HG03378 (cell line): ENCODE measurements at regions not wholly inside any gene's neighbourhood (a gene's known extent, or its start where the extent isn't known, plus 50 kb on each side); places are given as distances from the start of the nearest gene placed in this dataset.

Experiments
- ATAC-seq: cut with Tn5 transposase; IDR thresholded peaks from one replicate; pipeline ENCODE4 v1.9.1; 2021; ENCODE audit warnings: mild to moderate bottlenecking, moderate library complexity; ENCODE audit not compliant: unreplicated experiment

DNA sequence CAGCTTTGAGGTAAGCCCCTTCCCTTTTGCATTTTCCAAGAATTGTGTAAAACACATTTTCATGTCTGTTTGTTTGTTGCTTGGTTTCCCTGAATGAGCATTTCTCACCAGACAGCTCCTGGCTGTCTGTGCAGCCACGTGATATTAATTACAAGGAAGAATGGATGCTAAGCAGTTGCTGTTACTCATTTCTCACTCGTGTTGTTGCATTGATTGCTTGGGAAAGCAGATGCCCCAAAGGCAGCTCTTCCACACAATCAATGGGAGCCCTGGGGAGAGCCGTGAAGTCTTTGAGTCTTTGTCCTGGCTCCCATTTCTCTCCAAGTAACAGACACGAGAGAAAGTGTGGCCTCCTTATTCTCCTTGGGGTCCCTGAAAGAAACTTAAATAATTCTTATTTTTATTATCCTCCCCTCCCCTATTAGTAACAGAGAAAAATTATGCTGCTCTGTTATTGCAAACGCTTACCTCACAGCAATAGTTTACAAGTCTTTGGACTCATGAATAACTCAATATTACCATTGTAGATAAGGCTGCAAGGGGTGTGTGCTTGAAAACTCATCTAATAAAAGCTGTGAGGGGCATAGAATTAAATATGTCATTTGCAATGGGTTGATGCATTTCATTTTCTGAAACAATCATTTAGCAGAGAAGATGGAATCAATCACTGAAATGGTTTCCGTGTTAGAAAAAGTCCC lies 127.7 kb upstream of the CAMK1G start:
- no peak for ATAC-seq

DNA sequence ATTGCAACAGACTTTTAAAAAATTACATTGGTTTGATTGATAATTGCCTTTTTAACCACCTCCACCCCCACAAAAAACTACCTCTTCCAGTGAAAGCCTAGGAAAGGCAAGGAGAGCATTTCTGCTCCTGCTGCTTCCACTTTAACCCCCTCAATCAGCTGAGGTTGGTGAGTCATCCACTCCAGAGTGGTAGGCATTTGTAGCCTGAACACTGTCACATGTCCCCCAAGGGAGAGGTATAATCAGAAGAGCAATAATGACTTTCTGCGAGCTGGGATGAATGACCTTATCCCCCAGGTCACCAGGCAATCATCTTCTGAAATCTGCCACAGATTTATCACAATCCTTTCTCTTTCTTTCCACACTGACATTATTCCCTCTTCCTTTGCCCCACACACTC lies 126.6 kb upstream of the CAMK1G start:
- ATAC-seq: no peak

- ATAC-seq: no peak
Observed at GRCh38 chr1:209457401-209458125, 126.0 kb upstream of the CAMK1G start.

GRCh38 chr1:209458921-209459320 lies 124.6 kb upstream of the CAMK1G start:
- no peak for ATAC-seq

- ATAC-seq: no peak
Observed at GRCh38 chr1:209461168-209461567, 122.3 kb upstream of the CAMK1G start.

- ATAC-seq: no peak
Observed at GRCh38 chr1:209462433-209462832, 121.1 kb upstream of the CAMK1G start.

DNA sequence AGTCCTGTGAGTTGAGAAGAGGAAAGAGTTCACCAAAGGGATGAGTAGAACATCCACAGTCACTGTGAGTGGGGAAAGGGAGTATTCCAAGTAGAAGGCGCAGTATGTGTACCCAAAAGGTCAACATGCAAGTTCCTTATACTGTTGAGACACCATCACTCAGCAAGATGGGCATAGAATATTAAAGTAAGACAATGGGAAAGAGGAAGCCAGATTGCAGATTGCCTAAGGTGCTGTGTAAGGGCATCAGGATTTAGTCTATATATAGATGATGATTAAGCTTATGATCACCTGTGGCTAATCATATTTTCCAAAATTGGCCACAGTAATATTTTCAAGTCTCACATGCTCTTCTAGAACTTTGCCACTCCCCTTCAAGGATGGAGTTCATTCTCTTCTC lies 120.1 kb upstream of the CAMK1G start:
- ATAC-seq: no peak

DNA sequence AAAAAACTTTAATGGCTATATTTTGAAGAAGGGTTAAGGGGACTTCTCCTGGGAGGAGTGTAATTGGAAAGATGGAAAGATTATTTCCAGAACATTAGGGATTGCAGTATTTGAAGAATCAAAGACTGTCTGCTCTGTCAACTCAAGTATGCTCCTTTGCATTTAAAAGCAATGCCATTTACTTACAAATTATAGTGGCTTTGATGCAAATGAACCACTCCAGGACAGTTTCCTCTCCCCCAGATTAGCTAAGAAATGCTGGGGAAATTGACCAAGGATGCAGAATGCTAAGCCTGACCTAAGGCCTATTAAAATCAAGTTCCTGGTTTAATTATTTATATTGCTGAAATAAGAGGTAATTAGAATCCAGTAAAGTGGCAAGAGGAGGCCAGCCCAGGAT lies 110.5 kb upstream of the CAMK1G start:
- ATAC-seq: no peak

- ATAC-seq: no peak
Observed at GRCh38 chr1:209480345-209480744, 103.2 kb upstream of the CAMK1G start.

GRCh38 chr1:209483691-209484090 lies 99.8 kb upstream of the CAMK1G start:
- ATAC-seq: no peak

- no peak for ATAC-seq
Observed at GRCh38 chr1:209484429-209484828, 99.1 kb upstream of the CAMK1G start.

- no peak for ATAC-seq
Observed at GRCh38 chr1:209485167-209485566, 98.3 kb upstream of the CAMK1G start.

DNA sequence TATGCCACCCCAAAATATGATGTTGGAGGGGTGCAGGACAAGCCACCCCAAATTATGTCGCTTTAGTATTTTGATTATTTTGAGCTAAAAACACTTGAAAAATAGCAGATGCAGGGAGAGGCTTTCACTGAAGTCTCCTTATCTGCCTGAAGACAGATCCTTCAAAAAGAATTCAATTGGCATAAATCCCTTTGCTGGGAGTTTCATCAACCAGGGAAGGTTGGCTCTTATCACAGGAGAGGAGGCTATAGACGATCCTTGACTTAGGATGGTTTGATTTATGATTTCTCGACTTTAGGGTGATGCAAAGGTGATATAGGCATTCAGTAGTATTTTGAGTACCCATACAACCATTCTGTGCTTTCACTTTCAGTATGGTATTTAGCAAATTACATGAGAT lies 97.8 kb upstream of the CAMK1G start:
- no peak for ATAC-seq

DNA sequence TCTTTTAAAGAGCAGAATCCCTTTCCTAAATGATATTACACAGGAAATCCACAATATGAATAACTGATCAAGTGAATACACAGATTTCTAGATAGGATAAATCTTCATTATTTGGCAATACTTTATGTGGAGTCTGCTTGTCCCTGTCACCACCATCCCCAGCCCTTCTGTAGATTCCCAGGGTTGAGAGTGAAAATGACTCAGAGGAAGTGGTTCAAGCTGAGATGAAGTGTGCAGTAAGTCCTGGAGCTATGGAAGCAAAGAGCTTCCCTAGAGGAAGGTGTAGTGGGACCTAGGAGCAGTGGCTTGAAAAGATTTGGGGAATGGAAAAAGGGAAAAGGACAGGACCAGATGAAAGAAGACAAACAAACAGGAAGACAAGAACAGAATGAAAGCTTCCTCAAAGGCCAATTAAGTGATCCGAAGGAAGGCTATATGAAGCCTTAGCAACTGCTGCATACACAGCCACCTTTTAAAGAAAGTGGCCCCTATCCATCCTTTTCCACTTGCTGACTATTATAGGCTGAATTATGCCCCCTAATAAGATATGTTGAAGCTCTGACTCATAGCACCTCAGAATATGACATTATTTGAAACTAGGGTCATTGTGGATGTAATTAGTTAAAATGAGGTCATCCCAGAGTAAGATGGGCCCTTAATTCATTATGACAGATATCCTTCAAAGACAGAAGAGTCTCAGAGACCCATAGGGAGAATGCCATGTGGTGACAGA lies 96.5 kb upstream of the CAMK1G start:
- ATAC-seq: no peak

DNA sequence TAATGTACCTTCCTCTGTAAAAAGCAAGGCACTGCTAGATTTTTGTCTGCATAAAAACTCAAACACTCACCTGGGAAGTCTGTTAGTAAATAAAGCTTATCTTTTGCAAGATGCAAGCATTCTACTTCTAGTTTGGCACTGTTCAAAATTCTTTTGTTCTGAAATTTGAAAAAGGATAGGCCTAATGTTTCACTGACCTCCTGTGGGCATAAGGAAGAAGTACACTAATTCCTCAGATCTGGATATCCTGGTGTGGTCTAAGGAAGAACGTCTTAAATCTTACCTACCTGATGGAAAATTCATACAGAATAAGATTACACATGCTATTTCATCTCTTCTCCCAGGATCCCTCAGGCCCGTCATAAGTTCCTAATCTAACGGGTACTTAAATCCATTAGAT lies 93.5 kb upstream of the CAMK1G start:
- no peak for ATAC-seq

GRCh38 chr1:209491031-209491430 lies 92.5 kb upstream of the CAMK1G start:
- ATAC-seq: no peak

DNA sequence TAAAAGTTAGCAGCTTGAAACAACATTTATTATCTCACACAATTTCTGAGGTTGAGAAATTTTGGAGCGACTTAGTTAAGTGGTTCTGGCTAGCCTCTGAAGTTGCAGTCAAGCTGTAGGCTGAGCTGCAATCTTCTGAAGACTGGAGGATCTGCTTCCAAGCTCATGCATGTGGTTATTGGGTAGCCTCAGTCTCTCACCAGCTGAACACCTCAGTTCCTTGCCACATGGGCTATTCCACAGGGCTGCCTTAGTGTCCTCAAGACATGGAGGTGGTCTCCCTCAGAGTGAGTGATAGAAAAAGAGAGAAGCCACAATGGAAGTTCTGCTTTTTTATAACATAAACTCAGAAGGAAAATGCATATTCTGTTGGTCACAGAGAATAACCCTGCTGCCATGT lies 92.0 kb upstream of the CAMK1G start:
- ATAC-seq: no peak

GRCh38 chr1:209491897-209492296 lies 91.6 kb upstream of the CAMK1G start:
- ATAC-seq: no peak

DNA sequence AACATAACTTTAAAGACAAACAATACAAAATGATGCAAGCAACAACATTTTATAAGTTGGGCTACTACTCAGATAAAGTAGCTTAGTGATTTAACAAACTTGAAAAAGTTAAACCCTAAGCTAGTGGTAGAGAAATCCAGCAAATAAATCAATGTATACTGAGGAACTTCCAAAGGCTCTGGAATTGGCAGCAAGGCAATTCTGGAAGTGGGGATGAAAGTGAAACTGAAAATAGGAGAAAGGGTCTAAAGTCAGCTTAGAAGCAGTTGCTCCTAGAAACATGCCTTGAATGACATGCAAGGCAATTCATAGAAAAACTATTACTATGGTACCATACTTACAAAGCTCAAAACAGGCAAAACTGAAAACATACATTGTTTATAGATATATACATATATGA lies 90.0 kb upstream of the CAMK1G start:
- no peak for ATAC-seq

GRCh38 chr1:209497729-209498128 lies 85.8 kb upstream of the CAMK1G start:
- ATAC-seq: no peak

DNA sequence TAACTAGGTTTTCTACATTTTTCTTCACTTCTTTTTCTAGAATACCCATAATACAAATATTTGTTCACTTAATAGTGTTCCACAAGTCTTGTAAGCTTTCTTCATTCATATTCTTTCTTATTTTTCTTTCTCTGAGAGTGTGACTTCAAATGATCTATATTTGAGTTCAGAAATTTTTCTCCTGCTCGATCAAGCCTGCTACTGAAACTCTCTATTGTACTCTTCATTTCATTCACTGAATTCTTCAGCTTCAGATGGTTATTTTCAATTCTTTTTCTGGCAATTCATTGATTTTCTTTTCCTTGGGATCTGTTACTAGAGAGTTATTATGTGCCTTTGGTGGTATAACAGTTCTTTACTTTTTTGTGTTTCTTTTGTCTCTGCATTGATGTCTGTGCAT lies 82.5 kb upstream of the CAMK1G start:
- ATAC-seq: no peak

- no peak for ATAC-seq
Observed at GRCh38 chr1:209503196-209503595, 80.3 kb upstream of the CAMK1G start.
